Activated CD4-positive, alpha-beta T cell treated with anti-CD3 and anti-CD28 coated beads, Interleukin-2, amount 10 ng/mL, durations not matched to agents 24 days and 14 days (primary cell): ENCODE measurements at regions not wholly inside any gene's neighbourhood (a gene's known extent, or its start where the extent isn't known, plus 50 kb on each side); places are given as distances from the start of the nearest gene placed in this dataset.

ENCODE experiments used
- DNase-seq: peaks from one replicate; pipeline ENCODE4 v3.0.0; 2022
- H3K27ac Mint-ChIP-seq: one replicate; pipeline ENCODE4 v1.8.0; 2022; ENCODE audit warnings: mild to moderate bottlenecking, mixed read lengths
- H3K27me3 Mint-ChIP-seq: one replicate; pipeline ENCODE4 v1.8.0; 2022; ENCODE audit warnings: mixed read lengths
- H3K36me3 Mint-ChIP-seq: one replicate; pipeline ENCODE4 v1.8.0; 2022; ENCODE audit warnings: low read depth, mild to moderate bottlenecking, mixed read lengths
- H3K4me1 Mint-ChIP-seq: one replicate; pipeline ENCODE4 v1.8.0; 2021; ENCODE audit warnings: mixed read lengths
- H3K4me3 Mint-ChIP-seq: one replicate; pipeline ENCODE4 v1.8.0; 2022; ENCODE audit warnings: mild to moderate bottlenecking, moderate library complexity, mixed read lengths
- H3K9me3 Mint-ChIP-seq: one replicate; pipeline ENCODE4 v1.8.0; 2021; ENCODE audit warnings: mixed read lengths
- intact Hi-C: fragments of 100-400 bp; cut with micrococcal nuclease; formaldehyde crosslinking; loops from one replicate; pipeline ENCODE4 v1.15.1; 2023

GRCh38 chr11:109838026-109838425, 255.2 kb upstream of the ZC3H12C start:
- Mint-ChIP-seq H3K36me3 (no peaks in the 10 kb centered on the region), H3K9me3 (no peaks in the 10 kb centered on the region), H3K27me3 (no peaks in the 10 kb centered on the region), H3K4me3 (no peak overlapping the region), H3K4me1 (no peaks in the 10 kb centered on the region), H3K27ac (no peak overlapping the region)
- intact Hi-C loops, result no loop called here
- DNase-seq, result no peak

GRCh38 chr11:109845437-109845836, 247.8 kb upstream of the ZC3H12C start:
- no peak overlapping the region for H3K4me3 Mint-ChIP-seq
- H3K27ac Mint-ChIP-seq, result no peak overlapping the region
- DNase-seq, result no peak
- H3K36me3 Mint-ChIP-seq, result no peaks in the 10 kb centered on the region
- H3K4me1 Mint-ChIP-seq, result no peaks in the 10 kb centered on the region
- intact Hi-C loops, result no loop called here
- H3K27me3 Mint-ChIP-seq, result peaks cover 4% of the 10 kb centered on the region
- H3K9me3 Mint-ChIP-seq, result no peaks in the 10 kb centered on the region

- Mint-ChIP-seq H3K4me3 (no peak overlapping the region), H3K9me3 (no peaks in the 10 kb centered on the region), H3K27ac (no peak overlapping the region), H3K27me3 (peaks cover 8% of the 10 kb centered on the region), H3K36me3 (no peaks in the 10 kb centered on the region), H3K4me1 (no peaks in the 10 kb centered on the region)
- DNase-seq, result no peak
- intact Hi-C loops, result no loop called here
These were observed 245.6 kb upstream of the ZC3H12C start for GRCh38 chr11:109847621-109848020.

GRCh38 chr11:109849051-109849450, 244.1 kb upstream of the ZC3H12C start:
- Mint-ChIP-seq H3K27ac (no peak overlapping the region), H3K4me3 (no peak overlapping the region), H3K4me1 (no peaks in the 10 kb centered on the region), H3K36me3 (no peaks in the 10 kb centered on the region), H3K27me3 (peaks cover 8% of the 10 kb centered on the region), H3K9me3 (no peaks in the 10 kb centered on the region)
- intact Hi-C loops, result no loop called here
- no peak for DNase-seq

- intact Hi-C loops, result loop anchor here (10.0 kb wide), 1 partner anchor 245 kb away; the partner anchor contains the start of gene ZC3H12C
- H3K4me1 Mint-ChIP-seq, result no peaks in the 10 kb centered on the region
- peaks cover 8% of the 10 kb centered on the region for H3K27me3 Mint-ChIP-seq
These were observed 243.2 kb upstream of the ZC3H12C start for GRCh38 chr11:109849946-109850345.

GRCh38 chr11:109851780-109852390, 241.3 kb upstream of the ZC3H12C start:
- intact Hi-C loops, result loop anchor here (10.0 kb wide), 1 partner anchor 243 kb away; the partner anchor contains the start of gene ZC3H12C
- no peaks in the 10 kb centered on the region for H3K9me3 Mint-ChIP-seq
- peaks cover 7% of the 10 kb centered on the region for H3K27me3 Mint-ChIP-seq
- no peaks in the 10 kb centered on the region for H3K36me3 Mint-ChIP-seq
- H3K27ac Mint-ChIP-seq, result no peak overlapping the region
- H3K4me3 Mint-ChIP-seq, result no peak overlapping the region
- H3K4me1 Mint-ChIP-seq, result no peaks in the 10 kb centered on the region
- no peak for DNase-seq

More at GRCh38 chr11:109849946-109850345, 243.2 kb upstream of the ZC3H12C start:
- Mint-ChIP-seq H3K27ac (no peak overlapping the region), H3K9me3 (no peaks in the 10 kb centered on the region), H3K4me3 (no peak overlapping the region), H3K36me3 (no peaks in the 10 kb centered on the region)
- DNase-seq, result no peak

GRCh38 chr11:109853156-109853776, 239.9 kb upstream of the ZC3H12C start:
- intact Hi-C loops, result loop anchor here (1.0 to 10.0 kb wide), 2 partner anchors 86 to 242 kb away; partner anchors contain the start of gene ZC3H12C
- H3K9me3 Mint-ChIP-seq, result no peaks in the 10 kb centered on the region
- H3K36me3 Mint-ChIP-seq, result no peaks in the 10 kb centered on the region
- peak; percentile 60 for DNase-seq
- no peaks in the 10 kb centered on the region for H3K4me1 Mint-ChIP-seq
- no peak overlapping the region for H3K4me3 Mint-ChIP-seq
- no peak overlapping the region for H3K27ac Mint-ChIP-seq
- H3K27me3 Mint-ChIP-seq, result peaks cover 5% of the 10 kb centered on the region

GRCh38 chr11:109854731-109855130, 238.5 kb upstream of the ZC3H12C start:
- no peak overlapping the region for H3K27ac Mint-ChIP-seq
- no peak for DNase-seq
- H3K36me3 Mint-ChIP-seq, result no peaks in the 10 kb centered on the region
- no peaks in the 10 kb centered on the region for H3K4me1 Mint-ChIP-seq
- intact Hi-C loops, result loop anchor here (10.0 kb wide), 1 partner anchor 240 kb away; the partner anchor contains the start of gene ZC3H12C
- no peaks in the 10 kb centered on the region for H3K9me3 Mint-ChIP-seq
- peaks cover 5% of the 10 kb centered on the region for H3K27me3 Mint-ChIP-seq
- H3K4me3 Mint-ChIP-seq, result no peak overlapping the region

- Mint-ChIP-seq H3K36me3 (no peaks in the 10 kb centered on the region), H3K27me3 (peaks cover 1% of the 10 kb centered on the region), H3K4me1 (no peaks in the 10 kb centered on the region), H3K27ac (no peak overlapping the region), H3K4me3 (no peak overlapping the region), H3K9me3 (no peaks in the 10 kb centered on the region)
- no peak for DNase-seq
- intact Hi-C loops, result loop anchor here (1.0 to 10.0 kb wide), 2 partner anchors 81 to 238 kb away; partner anchors contain the start of gene ZC3H12C
These were observed 236.3 kb upstream of the ZC3H12C start for GRCh38 chr11:109856928-109857327.

GRCh38 chr11:109857637-109858036, 235.6 kb upstream of the ZC3H12C start:
- Mint-ChIP-seq H3K36me3 (no peaks in the 10 kb centered on the region), H3K9me3 (no peaks in the 10 kb centered on the region), H3K27me3 (no peaks in the 10 kb centered on the region), H3K4me3 (no peak overlapping the region), H3K27ac (no peak overlapping the region), H3K4me1 (no peaks in the 10 kb centered on the region)
- intact Hi-C loops, result loop anchor here (1.0 to 10.0 kb wide), 2 partner anchors 81 to 237 kb away; partner anchors contain the start of gene ZC3H12C
- DNase-seq, result no peak

- no peak for DNase-seq
These were observed 235.0 kb upstream of the ZC3H12C start for GRCh38 chr11:109858152-109858551.

GRCh38 chr11:109859045-109859724, 234.0 kb upstream of the ZC3H12C start:
- no peak for DNase-seq
- Mint-ChIP-seq H3K27me3 (no peaks in the 10 kb centered on the region), H3K27ac (no peak overlapping the region)

More at GRCh38 chr11:109858152-109858551, 235.0 kb upstream of the ZC3H12C start:
- H3K4me1 Mint-ChIP-seq, result no peaks in the 10 kb centered on the region
- no peaks in the 10 kb centered on the region for H3K27me3 Mint-ChIP-seq
- intact Hi-C loops, result loop anchor here (10.0 kb wide), 1 partner anchor 237 kb away; the partner anchor contains the start of gene ZC3H12C
- no peaks in the 10 kb centered on the region for H3K36me3 Mint-ChIP-seq
- H3K27ac Mint-ChIP-seq, result no peak overlapping the region
- H3K4me3 Mint-ChIP-seq, result no peak overlapping the region
- no peaks in the 10 kb centered on the region for H3K9me3 Mint-ChIP-seq

GRCh38 chr11:109862835-109863234, 230.4 kb upstream of the ZC3H12C start:
- intact Hi-C loops, result no loop called here
- H3K27me3 Mint-ChIP-seq, result no peaks in the 10 kb centered on the region
- H3K4me1 Mint-ChIP-seq, result peaks cover 7% of the 10 kb centered on the region
- H3K4me3 Mint-ChIP-seq, result no peak overlapping the region
- no peak for DNase-seq
- no peaks in the 10 kb centered on the region for H3K9me3 Mint-ChIP-seq
- no peaks in the 10 kb centered on the region for H3K36me3 Mint-ChIP-seq
- no peak overlapping the region for H3K27ac Mint-ChIP-seq

More at GRCh38 chr11:109859045-109859724, 234.0 kb upstream of the ZC3H12C start:
- no peaks in the 10 kb centered on the region for H3K36me3 Mint-ChIP-seq
- intact Hi-C loops, result loop anchor here (10.0 kb wide), 1 partner anchor 236 kb away; the partner anchor contains the start of gene ZC3H12C
- H3K4me1 Mint-ChIP-seq, result peaks cover 4% of the 10 kb centered on the region
- no peaks in the 10 kb centered on the region for H3K9me3 Mint-ChIP-seq
- H3K4me3 Mint-ChIP-seq, result no peak overlapping the region
